Naive thymus-derived CD8-positive, alpha-beta T cell (primary cell): ENCODE measurements at regions not wholly inside any gene's neighbourhood (a gene's known extent, or its start where the extent isn't known, plus 50 kb on each side); places are given as distances from the start of the nearest gene placed in this dataset.
"Not testable (repeated sequence)": the region's sequence is repeated elsewhere in the genome, so short reads cannot be mapped to it uniquely, and the experiment has no call there.

Source experiments
- ATAC-seq, 2 donors: fragments of 150-1000 bp; cut with Tn5 transposase in 1 of 2; sonication (Bioruptor Pico), chemical (Tn5 transposase) in 1 of 2; 1 replicate in 1 of 2; 2 replicates in 1 of 2; pipeline ENCODE4 v1.10.0; 2021; ENCODE audit warnings: mild to moderate bottlenecking in 2 of 2, moderate library complexity in 2 of 2
- POLR2A ChIA-PET: fragments of 350-600 bp; sonication (Branson Sonifier 250); formaldehyde crosslinking; loops from one replicate; lab custom pipeline; 2021; ENCODE audit warnings: antibody characterized with exemption; lab: Charles Lee
- DNase-seq, 10 donors: peaks; one replicate each; pipeline versions ENCODE4 v3.0.0 to v3.0.0-alpha.2; 2020 to 2022
- H3K27ac Mint-ChIP-seq, 10 donors: one replicate each; pipeline ENCODE4 v1.8.0; 2020 to 2022; ENCODE audit warnings: mild to moderate bottlenecking in 10 of 10, mixed read lengths in 10 of 10, moderate library complexity in 4 of 10, inconsistent platforms in 1 of 10
- H3K27me3 Mint-ChIP-seq, 5 donors: one replicate each; pipeline ENCODE4 v1.8.0; 2021 to 2022; ENCODE audit warnings: mixed read lengths in 5 of 5
- H3K36me3 Mint-ChIP-seq, 3 donors: one replicate each; pipeline ENCODE4 v1.8.0; 2020 to 2022; ENCODE audit warnings: mixed read lengths in 3 of 3, mild to moderate bottlenecking in 2 of 3, inconsistent platforms in 1 of 3
- H3K4me1 Mint-ChIP-seq, 4 donors: one replicate each; pipeline ENCODE4 v1.8.0; 2021 to 2022; ENCODE audit warnings: mixed read lengths in 4 of 4
- H3K4me3 Mint-ChIP-seq, 10 donors: one replicate each; pipeline ENCODE4 v1.8.0; 2020 to 2022; ENCODE audit warnings: mild to moderate bottlenecking in 10 of 10, mixed read lengths in 10 of 10, moderate library complexity in 6 of 10, inconsistent platforms in 1 of 10
- H3K9me3 Mint-ChIP-seq, 9 donors: one replicate each; pipeline ENCODE4 v1.8.0; 2020 to 2022; ENCODE audit warnings: mixed read lengths in 9 of 9, mild to moderate bottlenecking in 3 of 9, inconsistent platforms in 1 of 9, moderate library complexity in 1 of 9

DNA sequence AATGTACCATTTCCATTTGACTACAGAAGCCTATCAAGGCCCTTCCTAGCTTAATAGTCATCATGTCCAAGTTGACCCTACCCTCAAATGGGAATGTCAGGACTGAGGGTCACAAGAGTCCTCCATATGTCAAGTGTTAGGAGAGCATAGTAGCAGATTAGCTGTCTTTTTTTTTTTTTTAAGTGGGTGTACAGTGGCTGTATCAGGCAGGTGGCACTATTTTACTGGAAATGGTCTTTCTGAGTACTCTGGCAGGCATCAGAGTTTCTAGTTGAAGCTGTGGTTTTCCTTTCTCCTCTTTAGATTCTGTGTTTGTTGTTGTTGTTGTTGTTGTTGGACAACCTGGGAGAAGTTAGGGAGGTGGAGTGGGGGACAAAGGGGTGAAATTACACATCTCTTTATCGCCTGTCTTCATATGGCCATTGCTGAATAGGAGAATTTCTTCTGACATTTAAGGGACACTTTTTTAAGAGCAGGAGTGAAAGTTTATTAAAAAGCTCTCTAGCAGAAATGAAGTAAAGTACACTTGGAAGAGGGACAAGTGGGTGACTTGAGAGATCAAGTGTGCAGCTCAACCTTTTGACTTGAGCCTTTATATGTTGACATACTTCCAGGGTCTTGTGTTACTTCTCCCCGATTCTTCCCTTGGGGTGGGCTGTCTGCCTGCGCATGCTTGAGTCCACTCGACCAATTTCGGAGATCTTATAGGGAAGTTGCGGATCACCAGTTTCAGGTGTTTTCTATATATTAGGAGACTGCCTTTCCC lies 104.1 kb upstream of the FOXP2 start:
- peaks cover 0 to 4% (median 0%) of the 10 kb centered on the region in 5 donors for H3K27me3 Mint-ChIP-seq
- POLR2A ChIA-PET, result no interaction called here
- no peak for DNase-seq
- no peaks in the 10 kb centered on the region for H3K36me3 Mint-ChIP-seq
- H3K27ac Mint-ChIP-seq, result no peak overlapping the region
- ATAC-seq, result no peak
- peaks cover 0 to 6% (median 0%) of the 10 kb centered on the region in 9 donors for H3K9me3 Mint-ChIP-seq
- no peak overlapping the region for H3K4me3 Mint-ChIP-seq
- H3K4me1 Mint-ChIP-seq, result no peaks in the 10 kb centered on the region

DNA sequence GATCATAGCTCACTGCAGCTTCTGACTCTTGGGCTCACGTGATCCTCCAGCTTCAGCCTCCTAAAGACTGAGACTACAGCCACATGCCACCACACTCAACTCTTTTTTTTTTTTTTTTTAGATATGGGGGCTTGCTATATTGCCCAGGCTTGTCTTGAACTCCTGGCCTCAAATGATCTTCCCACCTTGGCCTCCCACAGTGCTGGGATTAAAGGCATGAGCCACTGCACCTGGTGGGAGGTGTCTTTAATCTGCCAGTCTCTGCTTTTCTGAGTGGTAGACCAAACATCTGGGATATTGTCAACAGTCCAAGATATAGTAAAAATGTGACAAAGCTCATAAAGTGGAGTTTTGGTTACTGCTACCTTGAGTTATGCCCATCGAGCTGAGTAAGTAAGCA lies 104.9 kb upstream of the FOXP2 start:
- Mint-ChIP-seq H3K4me3 (no peak overlapping the region), H3K36me3 (no peaks in the 10 kb centered on the region), H3K4me1 (no peaks in the 10 kb centered on the region), H3K27ac (no peak overlapping the region), H3K27me3 (peaks cover 0 to 4% (median 0%) of the 10 kb centered on the region in 5 donors), H3K9me3 (peaks cover 0 to 6% (median 0%) of the 10 kb centered on the region in 9 donors)
- DNase-seq (no peak), ATAC-seq (no peak)
- POLR2A ChIA-PET, result no interaction called here

DNA sequence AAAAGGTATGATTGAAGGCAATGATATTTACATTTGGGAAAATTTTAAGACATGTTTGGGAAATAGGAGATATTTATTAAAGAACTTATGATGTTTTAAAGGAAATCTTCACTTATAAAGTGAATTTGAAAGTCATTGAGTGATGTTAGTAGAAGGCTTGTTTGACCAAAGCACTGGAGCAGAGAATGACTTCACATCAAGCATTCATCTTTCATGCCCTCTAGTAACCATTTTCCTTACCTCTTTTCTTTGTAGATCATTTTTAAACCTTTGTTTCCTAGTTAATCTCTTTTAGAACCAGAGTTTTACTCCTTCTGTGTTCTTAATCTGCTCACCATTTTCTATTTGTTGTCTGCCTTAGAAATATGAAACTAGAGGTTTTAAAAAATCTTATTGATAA lies 111.3 kb upstream of the FOXP2 start:
- H3K4me1 Mint-ChIP-seq, result no peaks in the 10 kb centered on the region
- no peaks in the 10 kb centered on the region for H3K27me3 Mint-ChIP-seq
- no peak overlapping the region for H3K4me3 Mint-ChIP-seq
- POLR2A ChIA-PET, result no interaction called here
- no peaks in the 10 kb centered on the region for H3K36me3 Mint-ChIP-seq
- H3K27ac Mint-ChIP-seq, result no peak overlapping the region
- H3K9me3 Mint-ChIP-seq, result peaks cover 0 to 3% (median 0%) of the 10 kb centered on the region in 9 donors
- ATAC-seq, result no peak
- DNase-seq, result no peak

DNA sequence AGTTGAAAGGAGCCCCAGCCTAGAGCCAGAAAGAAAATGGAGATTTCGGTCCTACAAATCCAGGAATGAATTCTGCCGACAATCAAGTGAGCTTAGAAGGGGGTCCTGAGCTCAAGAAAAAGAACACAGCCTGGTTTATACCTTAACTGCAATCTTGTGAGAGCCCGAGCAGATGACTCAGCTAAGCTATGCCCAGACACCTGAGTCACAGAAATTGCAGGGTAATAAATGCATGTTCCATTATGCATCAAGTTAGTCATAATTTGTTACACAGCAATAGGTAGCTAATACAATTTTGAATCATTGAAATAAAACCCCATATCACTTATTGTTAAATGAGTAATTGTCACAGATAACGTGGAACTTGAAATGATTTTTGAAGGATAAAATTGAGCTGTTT lies 111.8 kb upstream of the FOXP2 start:
- POLR2A ChIA-PET, result no interaction called here
- no peaks in the 10 kb centered on the region for H3K4me1 Mint-ChIP-seq
- H3K36me3 Mint-ChIP-seq, result no peaks in the 10 kb centered on the region
- no peak overlapping the region for H3K4me3 Mint-ChIP-seq
- no peak for DNase-seq
- peaks cover 0 to 3% (median 0%) of the 10 kb centered on the region in 9 donors for H3K9me3 Mint-ChIP-seq
- no peaks in the 10 kb centered on the region for H3K27me3 Mint-ChIP-seq
- ATAC-seq, result no peak
- no peak overlapping the region for H3K27ac Mint-ChIP-seq

DNA sequence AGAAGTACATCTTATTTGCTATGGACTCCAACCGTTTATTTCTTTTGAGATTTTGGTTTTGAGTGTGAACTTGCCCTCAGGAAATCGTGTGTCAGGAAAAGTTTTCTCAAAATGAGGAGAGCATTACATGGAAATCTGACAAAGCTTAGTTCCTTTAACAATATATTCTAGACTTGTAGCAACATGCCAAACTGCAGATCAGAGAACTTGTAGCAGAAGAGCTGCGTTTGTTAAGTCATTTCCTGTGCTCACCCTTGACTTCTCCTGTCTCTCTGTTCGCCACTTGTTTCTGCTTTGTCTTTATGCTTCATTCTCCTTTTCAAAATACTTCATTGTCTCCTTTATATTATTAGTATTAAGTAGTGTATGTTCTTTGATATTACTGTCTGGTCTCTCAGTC lies 116.6 kb upstream of the FOXP2 start:
- H3K27me3 Mint-ChIP-seq, result no peaks in the 10 kb centered on the region
- no peaks in the 10 kb centered on the region for H3K4me1 Mint-ChIP-seq
- ATAC-seq (no peak), DNase-seq (no peak)
- no peak overlapping the region for H3K27ac Mint-ChIP-seq
- POLR2A ChIA-PET, result no interaction called here
- H3K4me3 Mint-ChIP-seq, result no peak overlapping the region
- peaks cover 0 to 6% (median 0%) of the 10 kb centered on the region in 9 donors for H3K9me3 Mint-ChIP-seq
- H3K36me3 Mint-ChIP-seq, result no peaks in the 10 kb centered on the region

DNA sequence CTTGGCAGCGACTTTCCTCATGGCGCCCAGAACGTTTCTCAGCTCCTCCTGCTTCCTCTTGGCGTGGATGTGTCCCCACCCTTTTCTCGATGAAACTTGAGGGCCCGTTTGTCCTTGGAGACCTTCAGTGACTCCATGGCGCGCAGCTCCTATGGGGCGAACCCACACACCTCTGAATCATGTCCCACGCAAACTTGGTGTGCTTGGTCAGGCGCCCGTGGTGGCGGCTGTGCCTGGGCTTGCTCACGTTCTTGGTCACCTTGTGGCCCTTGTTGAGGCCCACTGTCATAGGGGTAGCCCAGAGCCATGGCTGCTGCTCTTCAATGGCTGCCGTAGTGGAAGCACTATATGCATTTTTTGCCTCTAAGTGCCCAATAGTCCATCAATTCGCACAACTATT lies 117.5 kb upstream of the FOXP2 start:
- Mint-ChIP-seq H3K27ac (no peak overlapping the region), H3K27me3 (peaks cover 0 to 4% (median 0%) of the 10 kb centered on the region in 5 donors), H3K4me1 (no peaks in the 10 kb centered on the region), H3K9me3 (peaks cover 0 to 12% (median 0%) of the 10 kb centered on the region in 9 donors), H3K4me3 (no peak overlapping the region), H3K36me3 (no peaks in the 10 kb centered on the region)
- POLR2A ChIA-PET, result no interaction called here
- ATAC-seq (no peak), DNase-seq (no peak)

DNA sequence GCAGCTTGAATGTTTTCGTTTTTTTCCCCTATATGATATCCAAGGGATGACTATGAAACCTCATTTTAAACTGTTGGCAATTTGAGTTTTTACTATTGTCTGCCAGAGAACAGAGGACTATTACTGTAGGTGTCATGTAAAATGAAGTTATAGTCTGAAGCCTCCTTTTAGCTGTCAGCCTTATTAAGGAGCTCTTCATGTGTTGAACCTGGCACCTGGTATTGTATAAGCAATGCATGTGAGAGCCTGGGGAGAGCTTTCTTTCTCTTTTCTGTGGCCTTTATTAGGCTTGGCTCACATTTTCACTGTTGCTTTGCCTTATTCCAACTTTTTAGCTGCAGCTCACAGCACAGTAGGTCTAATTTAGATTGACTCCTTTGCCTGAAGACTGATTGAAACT lies 119.1 kb upstream of the FOXP2 start:
- ATAC-seq (no peak), DNase-seq (no peak)
- no peak overlapping the region for H3K4me3 Mint-ChIP-seq
- POLR2A ChIA-PET, result no interaction called here
- no peaks in the 10 kb centered on the region for H3K4me1 Mint-ChIP-seq
- no peak overlapping the region for H3K27ac Mint-ChIP-seq
- peaks cover 0 to 4% (median 0%) of the 10 kb centered on the region in 5 donors for H3K27me3 Mint-ChIP-seq
- no peaks in the 10 kb centered on the region for H3K36me3 Mint-ChIP-seq
- peaks cover 0 to 12% (median 0%) of the 10 kb centered on the region in 9 donors for H3K9me3 Mint-ChIP-seq

DNA sequence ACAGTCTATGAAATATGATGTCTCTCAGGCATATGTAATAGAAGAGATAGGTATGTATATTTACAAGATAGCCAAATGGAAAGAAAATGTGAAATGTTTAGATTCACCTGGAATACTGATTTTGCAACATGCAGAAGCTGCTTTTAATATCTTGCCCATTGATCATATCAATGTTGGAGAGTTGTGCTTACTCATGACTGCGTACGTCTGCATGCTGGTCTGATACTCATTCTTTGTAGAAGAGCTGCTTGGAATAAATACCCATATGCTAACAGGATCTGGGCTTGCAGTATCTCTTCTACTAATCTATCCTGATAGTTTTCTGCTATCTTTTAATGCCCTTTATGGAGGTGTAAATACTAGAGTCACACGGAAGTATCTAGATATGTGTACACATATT lies 120.6 kb upstream of the FOXP2 start:
- DNase-seq (no peak), ATAC-seq (no peak)
- no peaks in the 10 kb centered on the region for H3K4me1 Mint-ChIP-seq
- no peaks in the 10 kb centered on the region for H3K36me3 Mint-ChIP-seq
- H3K9me3 Mint-ChIP-seq, result peaks cover 0 to 12% (median 0%) of the 10 kb centered on the region in 9 donors
- H3K4me3 Mint-ChIP-seq, result no peak overlapping the region
- POLR2A ChIA-PET, result no interaction called here
- H3K27ac Mint-ChIP-seq, result no peak overlapping the region
- peaks cover 0 to 4% (median 0%) of the 10 kb centered on the region in 5 donors for H3K27me3 Mint-ChIP-seq

DNA sequence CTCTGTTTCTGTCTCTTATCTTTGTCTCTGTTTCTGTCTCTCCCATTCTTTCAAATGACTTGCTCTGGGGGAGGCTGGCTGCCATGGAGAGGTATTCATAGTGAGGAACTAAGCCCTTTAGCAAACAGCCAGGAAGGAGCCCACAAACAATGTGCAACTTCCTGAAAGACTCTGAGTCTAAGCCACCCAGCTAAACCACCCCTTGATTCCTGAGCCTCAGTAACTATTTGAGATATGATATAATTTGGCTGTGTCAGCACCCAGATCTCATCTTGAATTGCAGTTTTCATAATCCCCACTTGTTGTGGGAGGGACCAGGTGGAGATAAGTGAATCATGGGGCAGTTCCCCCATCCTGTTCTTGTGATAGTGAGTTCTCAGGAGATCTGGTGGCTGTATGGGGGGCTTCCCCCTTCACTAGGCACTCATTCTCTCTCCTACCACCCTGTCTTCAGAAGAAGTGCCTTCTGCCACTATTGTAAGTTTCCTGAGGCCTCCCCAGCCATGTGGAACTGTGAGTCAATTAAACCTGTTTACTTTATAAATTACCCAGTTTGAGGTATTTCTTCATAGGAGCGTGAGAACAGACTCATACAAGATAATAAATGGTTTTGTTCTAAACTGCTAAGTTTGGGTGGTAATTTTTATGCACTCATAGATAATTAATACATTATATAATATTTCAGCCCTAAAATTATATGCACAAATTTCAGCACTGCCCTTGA lies 121.2 kb upstream of the FOXP2 start:
- peaks cover 0 to 4% (median 0%) of the 10 kb centered on the region in 5 donors for H3K27me3 Mint-ChIP-seq
- POLR2A ChIA-PET, result no interaction called here
- no peaks in the 10 kb centered on the region for H3K36me3 Mint-ChIP-seq
- peaks cover 0 to 12% (median 0%) of the 10 kb centered on the region in 9 donors for H3K9me3 Mint-ChIP-seq
- H3K27ac Mint-ChIP-seq, result no peak overlapping the region
- no peaks in the 10 kb centered on the region for H3K4me1 Mint-ChIP-seq
- no peak for DNase-seq
- no peak for ATAC-seq
- no peak overlapping the region for H3K4me3 Mint-ChIP-seq

DNA sequence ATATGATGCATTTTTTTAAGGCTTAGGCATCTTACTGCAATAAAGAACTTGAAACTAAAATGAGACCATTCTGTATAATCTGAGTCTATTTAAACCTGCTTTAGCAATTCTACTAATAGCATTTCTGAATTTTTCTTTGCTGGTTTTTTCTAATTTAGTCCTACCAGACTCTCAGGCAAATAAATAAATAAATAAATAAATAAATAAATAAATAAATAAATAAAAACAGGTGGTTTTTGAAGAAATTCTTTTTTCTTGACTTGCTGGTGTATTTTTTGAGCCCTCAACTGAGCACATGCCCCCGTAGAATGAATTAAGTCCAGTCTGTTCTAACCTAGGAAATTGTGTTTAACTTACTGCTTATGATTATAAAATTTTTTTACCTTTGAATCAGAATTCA lies 134.7 kb upstream of the FOXP2 start:
- H3K27me3 Mint-ChIP-seq, result peaks cover 0 to 6% (median 0%) of the 10 kb centered on the region in 5 donors
- H3K4me3 Mint-ChIP-seq, result no peak overlapping the region
- no peak for ATAC-seq
- peaks cover 0 to 9% (median 0%) of the 10 kb centered on the region in 9 donors for H3K9me3 Mint-ChIP-seq
- no peak overlapping the region for H3K27ac Mint-ChIP-seq
- POLR2A ChIA-PET, result no interaction called here
- H3K36me3 Mint-ChIP-seq, result no peaks in the 10 kb centered on the region
- H3K4me1 Mint-ChIP-seq, result no peaks in the 10 kb centered on the region
- no peak for DNase-seq

DNA sequence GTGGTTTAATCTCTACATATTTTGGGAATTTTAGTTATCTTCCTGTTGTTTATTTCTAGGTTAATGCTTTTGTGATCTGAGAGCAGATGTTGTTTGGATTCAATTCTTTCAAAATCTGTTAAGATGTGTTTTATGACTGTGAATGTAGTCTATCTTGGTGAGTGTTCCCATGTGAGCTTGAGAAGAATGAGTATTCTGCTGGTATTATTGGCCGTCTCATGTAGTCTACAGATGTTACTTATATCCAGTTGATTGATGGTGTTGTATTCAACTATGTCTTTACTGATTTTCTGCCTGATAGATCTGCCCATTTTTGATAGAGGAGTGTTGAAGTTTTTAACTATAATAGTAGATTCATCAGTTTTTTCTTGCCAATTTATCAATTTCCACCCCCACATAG lies 141.4 kb upstream of the FOXP2 start:
- H3K36me3 Mint-ChIP-seq, result no peaks in the 10 kb centered on the region
- ATAC-seq, result no peak
- POLR2A ChIA-PET, result no interaction called here
- H3K27me3 Mint-ChIP-seq, result peaks cover 0 to 6% (median 0%) of the 10 kb centered on the region in 5 donors
- no peak overlapping the region for H3K4me3 Mint-ChIP-seq
- no peak for DNase-seq
- H3K9me3 Mint-ChIP-seq, result peaks cover 0 to 11% (median 0%) of the 10 kb centered on the region in 9 donors
- H3K4me1 Mint-ChIP-seq, result no peaks in the 10 kb centered on the region
- H3K27ac Mint-ChIP-seq, result no peak overlapping the region

DNA sequence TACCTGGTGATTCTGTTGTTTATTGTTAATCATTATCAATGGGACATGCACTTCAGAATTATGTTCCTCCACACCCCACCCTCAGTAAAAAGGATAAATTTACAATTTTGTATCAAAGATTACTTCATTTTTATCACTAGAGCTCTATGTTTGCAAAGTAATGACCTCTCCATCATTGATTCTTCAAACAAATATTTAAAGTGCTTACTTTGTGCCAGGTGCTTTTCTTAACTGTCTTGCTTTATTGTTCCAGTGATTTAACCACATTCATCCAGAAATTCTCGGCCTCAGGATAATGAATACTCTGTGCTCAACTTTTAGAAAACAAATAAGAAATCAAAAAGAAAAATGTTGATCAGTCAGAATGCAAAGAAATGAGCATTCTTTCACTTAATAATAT lies 144.9 kb upstream of the FOXP2 start:
- no peaks in the 10 kb centered on the region for H3K27me3 Mint-ChIP-seq
- ATAC-seq (no peak), DNase-seq (no peak)
- H3K4me1 Mint-ChIP-seq, result no peaks in the 10 kb centered on the region
- H3K27ac Mint-ChIP-seq, result no peak overlapping the region
- H3K36me3 Mint-ChIP-seq, result no peaks in the 10 kb centered on the region
- H3K9me3 Mint-ChIP-seq, result peaks cover 0 to 4% (median 2%) of the 10 kb centered on the region in 9 donors
- POLR2A ChIA-PET, result no interaction called here
- no peak overlapping the region for H3K4me3 Mint-ChIP-seq

DNA sequence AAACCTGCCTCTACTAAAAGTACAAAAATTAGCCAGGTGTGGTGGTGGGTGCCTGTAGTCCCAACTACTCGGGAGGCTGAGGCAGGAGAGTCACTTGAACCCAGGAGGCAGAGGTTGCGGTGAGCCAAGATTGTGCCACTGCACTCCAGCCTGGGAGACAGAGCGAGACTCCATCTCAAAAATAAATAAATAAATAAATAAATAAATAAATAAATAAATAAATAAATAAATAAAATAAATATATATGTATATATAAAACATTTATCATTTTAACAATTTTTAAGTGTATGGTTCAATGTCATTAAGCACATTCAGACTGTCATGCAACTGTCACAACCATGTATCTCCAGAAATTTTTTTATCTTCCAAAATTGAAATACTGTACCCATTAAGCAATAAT lies 147.1 kb upstream of the FOXP2 start:
- H3K27me3 Mint-ChIP-seq, POLR2A ChIA-PET, H3K4me3 Mint-ChIP-seq, ATAC-seq, DNase-seq, H3K36me3 Mint-ChIP-seq, H3K27ac Mint-ChIP-seq, H3K4me1 Mint-ChIP-seq: not testable (repeated sequence)
- peaks cover 0 to 10% (median 2%) of the 10 kb centered on the region in 9 donors for H3K9me3 Mint-ChIP-seq
